Esophagus muscularis mucosa (tissue), 4 donors: ENCODE measurements at regions not wholly inside any gene's neighbourhood (a gene's known extent, or its start where the extent isn't known, plus 50 kb on each side); places are given as distances from the start of the nearest gene placed in this dataset.

Experiments used
- DNase-seq: peaks from one replicate; pipeline ENCODE4 v3.0.0-alpha.2; 2017; ENCODE audit errors: extremely low spot score
- H3K27ac ChIP-seq, 4 donors: fragments of 200-600 bp; sonication (generic); replicated peaks in 1 of 4; 1 replicate in 3 of 4; 2 replicates in 1 of 4; pipeline ENCODE4 v1.5.1; 2016 to 2019; ENCODE audit warnings: mild to moderate bottlenecking in 1 of 4
- H3K27me3 ChIP-seq, 4 donors: fragments of 200-600 bp; sonication (generic); one replicate each; pipeline versions ENCODE4 v1.5.1 to v1.6.0; 2016 to 2019
- H3K36me3 ChIP-seq, 4 donors: fragments of 200-600 bp; sonication (generic); one replicate each; pipeline ENCODE4 v1.5.1; 2016 to 2019
- H3K4me1 ChIP-seq, 4 donors: fragments of 200-600 bp; sonication (generic); one replicate each; pipeline ENCODE4 v1.5.1; 2016 to 2019
- H3K4me3 ChIP-seq, 4 donors: fragments of 200-600 bp; sonication (generic); 1 replicate in 2 of 4; 2 replicates in 2 of 4; pipeline ENCODE4 v1.5.1; 2016 to 2019; ENCODE audit warnings: mild to moderate bottlenecking in 4 of 4, moderate library complexity in 1 of 4
- H3K9me3 ChIP-seq, 4 donors: fragments of 200-600 bp; sonication (generic); 1 replicate in 3 of 4; 2 replicates in 1 of 4; pipeline ENCODE4 v1.5.1; 2016 to 2019
- EP300 ChIP-seq: sonication (generic); formaldehyde crosslinking; IDR thresholded peaks from one replicate; pipeline ENCODE4 v1.6.1; 2017; ENCODE audit warnings: antibody characterized with exemption
- POLR2A ChIP-seq: fragments of 450-650 bp; IDR thresholded peaks from one replicate; pipeline ENCODE4 v1.6.1; 2017; ENCODE audit warnings: antibody characterized with exemption, moderate library complexity, mild to moderate bottlenecking, low read depth
- POLR2AphosphoS5 ChIP-seq, 2 donors: sonication (generic); formaldehyde crosslinking; IDR thresholded peaks; one replicate each; pipeline ENCODE4 v1.6.1; 2017; ENCODE audit warnings: antibody characterized with exemption in 2 of 2
- WGBS: methylation state at CpG from one replicate; pipeline ENCODE4 v1.1.5; 2018; 5-methylcytosine and 5-hydroxymethylcytosine counted together
- intact Hi-C: fragments of 100-400 bp; cut with DNase I; formaldehyde crosslinking; loops from one replicate; pipeline ENCODE4 v1.15.1; 2023
- TF ChIP-seq, protein P1 (sequence below), 3 experiments: fragments of 200-600 bp in 2 of 3; fragments of 450-650 bp in 1 of 3; sonication (generic) in 2 of 3; IDR thresholded peaks; one replicate each; pipeline ENCODE4 v1.5.1; 2017 to 2019; ENCODE audit warnings: antibody characterized with exemption in 3 of 3, mild to moderate bottlenecking in 2 of 3, moderate library complexity in 1 of 3

DNA sequence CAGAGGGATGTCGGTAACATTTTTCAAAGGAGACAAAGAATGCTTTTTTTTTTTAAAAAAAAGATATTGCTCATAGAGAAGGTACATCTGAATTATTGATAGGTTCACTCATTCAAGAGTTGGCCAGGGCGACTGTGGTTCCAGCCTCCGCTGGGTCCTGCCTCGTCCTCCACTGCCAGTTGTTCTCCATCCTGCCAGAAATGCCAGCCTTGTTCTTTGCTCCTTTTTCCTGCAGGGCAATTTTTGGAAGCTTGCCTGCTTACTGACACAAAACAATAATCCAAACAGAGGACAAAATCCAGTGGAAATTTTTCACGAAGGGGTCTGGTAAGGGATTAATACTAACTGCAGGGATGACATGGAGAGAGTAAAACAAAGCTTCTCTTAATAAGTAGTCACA lies 1113.0 kb downstream of the CBLN2 start:
- Histone ChIP-seq H3K9me3 (no peaks in the 10 kb centered on the region), H3K27ac (no peak overlapping the region), H3K4me3 (no peak overlapping the region), H3K27me3 (no peaks in the 10 kb centered on the region), H3K36me3 (no peaks in the 10 kb centered on the region), H3K4me1 (no peaks in the 10 kb centered on the region)
- WGBS, result 65% methylated on average over 5 of the region's 5 CpGs
- no peak for TF ChIP-seq POLR2A
- no peak for TF ChIP-seq EP300
- TF ChIP-seq, protein P1, sequence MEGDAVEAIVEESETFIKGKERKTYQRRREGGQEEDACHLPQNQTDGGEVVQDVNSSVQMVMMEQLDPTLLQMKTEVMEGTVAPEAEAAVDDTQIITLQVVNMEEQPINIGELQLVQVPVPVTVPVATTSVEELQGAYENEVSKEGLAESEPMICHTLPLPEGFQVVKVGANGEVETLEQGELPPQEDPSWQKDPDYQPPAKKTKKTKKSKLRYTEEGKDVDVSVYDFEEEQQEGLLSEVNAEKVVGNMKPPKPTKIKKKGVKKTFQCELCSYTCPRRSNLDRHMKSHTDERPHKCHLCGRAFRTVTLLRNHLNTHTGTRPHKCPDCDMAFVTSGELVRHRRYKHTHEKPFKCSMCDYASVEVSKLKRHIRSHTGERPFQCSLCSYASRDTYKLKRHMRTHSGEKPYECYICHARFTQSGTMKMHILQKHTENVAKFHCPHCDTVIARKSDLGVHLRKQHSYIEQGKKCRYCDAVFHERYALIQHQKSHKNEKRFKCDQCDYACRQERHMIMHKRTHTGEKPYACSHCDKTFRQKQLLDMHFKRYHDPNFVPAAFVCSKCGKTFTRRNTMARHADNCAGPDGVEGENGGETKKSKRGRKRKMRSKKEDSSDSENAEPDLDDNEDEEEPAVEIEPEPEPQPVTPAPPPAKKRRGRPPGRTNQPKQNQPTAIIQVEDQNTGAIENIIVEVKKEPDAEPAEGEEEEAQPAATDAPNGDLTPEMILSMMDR (IDR thresholded peaks at IDR 0.05), result no peak
- TF ChIP-seq POLR2AphosphoS5 (IDR thresholded peaks at IDR 0.05), result no peak
- intact Hi-C loops, result no loop called here
- DNase-seq, result no peak

DNA sequence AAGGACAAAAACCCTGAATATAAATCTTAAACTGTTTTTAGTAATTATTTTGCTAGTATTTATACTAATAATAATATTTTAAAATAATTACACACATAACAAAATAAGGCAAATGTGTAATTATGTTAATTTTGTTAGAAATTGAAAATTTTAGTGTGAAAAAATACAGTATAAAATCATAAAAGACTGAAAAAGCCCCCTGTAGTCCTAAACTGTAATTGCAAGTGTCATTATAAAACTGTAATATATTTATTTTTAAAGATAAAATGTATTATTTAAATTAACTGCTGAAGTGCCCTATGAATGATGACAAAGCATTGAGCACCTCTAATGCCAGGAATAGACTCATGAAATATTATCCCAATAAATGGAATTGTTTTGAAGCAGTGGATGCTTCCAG lies 1117.7 kb downstream of the CBLN2 start:
- no peaks in the 10 kb centered on the region for H3K36me3 ChIP-seq
- intact Hi-C loops, result no loop called here
- H3K9me3 ChIP-seq, result no peaks in the 10 kb centered on the region
- H3K4me1 ChIP-seq, result no peaks in the 10 kb centered on the region
- H3K27me3 ChIP-seq, result no peaks in the 10 kb centered on the region
- no peak for TF ChIP-seq POLR2A
- TF ChIP-seq, protein P1 (IDR thresholded peaks at IDR 0.05), result peak in 1 of 3 experiments; percentile 3
- no peak overlapping the region for H3K4me3 ChIP-seq
- no peak for DNase-seq
- H3K27ac ChIP-seq, result no peak overlapping the region

DNA sequence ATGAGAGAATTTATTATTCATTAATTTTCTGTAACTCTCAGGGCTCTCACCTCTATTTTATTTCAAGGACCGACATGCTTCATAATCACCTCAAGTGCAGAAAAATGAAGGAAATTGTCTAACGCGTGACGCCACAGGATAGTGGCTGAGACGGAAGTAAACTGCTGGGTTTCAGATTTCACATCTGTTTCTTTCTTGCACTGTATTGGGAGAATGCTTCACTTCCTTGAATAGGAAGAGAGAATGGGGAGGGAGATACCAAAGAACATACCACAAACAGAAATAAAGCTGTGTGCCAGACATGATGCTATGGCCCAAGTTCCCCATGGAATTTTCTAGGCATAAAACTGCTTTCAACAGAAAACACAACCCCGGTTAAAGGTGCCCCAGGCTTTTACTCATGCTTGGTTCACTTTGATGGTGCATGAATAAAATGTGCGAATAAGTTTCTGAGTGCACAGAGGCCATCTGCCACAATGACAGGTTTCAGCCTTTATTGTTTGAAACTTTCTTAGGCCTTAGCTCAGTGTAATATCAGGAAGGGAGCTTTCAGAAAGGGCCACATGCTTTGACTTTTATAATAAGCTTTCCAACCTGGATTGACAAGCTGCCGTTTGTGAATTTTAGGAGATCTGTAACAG lies 1116.4 kb downstream of the SOCS6 start:
- Histone ChIP-seq H3K27me3 (no peaks in the 10 kb centered on the region), H3K9me3 (no peaks in the 10 kb centered on the region), H3K36me3 (no peaks in the 10 kb centered on the region), H3K27ac (no peak overlapping the region), H3K4me1 (no peaks in the 10 kb centered on the region), H3K4me3 (no peak overlapping the region)
- intact Hi-C loops, result no loop called here
- 72% methylated on average over 8 of the region's 8 CpGs for WGBS
- no peak for TF ChIP-seq EP300
- TF ChIP-seq POLR2A, result no peak
- TF ChIP-seq, protein P1 (IDR thresholded peaks at IDR 0.05), result no peak
- no peak for TF ChIP-seq POLR2AphosphoS5 (IDR thresholded peaks at IDR 0.05)
- DNase-seq, result no peak

DNA sequence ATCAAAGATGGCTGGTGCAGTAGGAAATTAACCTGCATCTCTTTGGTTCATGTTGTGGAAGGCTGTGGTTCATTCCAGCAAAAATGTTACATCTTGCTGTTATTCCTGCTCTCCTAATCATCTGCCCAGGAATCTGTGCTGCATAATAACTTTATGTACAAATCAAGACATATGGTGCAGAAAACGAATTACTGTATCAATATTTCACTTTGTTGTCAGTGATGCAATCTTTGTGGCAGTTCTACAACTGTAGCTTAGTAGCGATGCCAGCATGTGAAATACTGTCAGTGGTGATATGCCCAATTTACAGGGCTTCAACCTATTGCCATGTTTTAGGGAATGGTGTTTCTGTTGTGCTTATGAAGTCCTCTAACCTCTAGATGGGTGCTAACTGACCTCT lies 1114.7 kb downstream of the SOCS6 start:
- WGBS, result 87% methylated on average over 2 of the region's 2 CpGs
- intact Hi-C loops, result no loop called here
- no peaks in the 10 kb centered on the region for H3K4me1 ChIP-seq
- no peaks in the 10 kb centered on the region for H3K27me3 ChIP-seq
- TF ChIP-seq POLR2A (no peak), POLR2AphosphoS5 (IDR thresholded peaks at IDR 0.05) (no peak), EP300 (no peak)
- TF ChIP-seq, protein P1 (IDR thresholded peaks at IDR 0.05), result no peak
- no peaks in the 10 kb centered on the region for H3K36me3 ChIP-seq
- no peaks in the 10 kb centered on the region for H3K9me3 ChIP-seq
- no peak for DNase-seq
- no peak overlapping the region for H3K27ac ChIP-seq
- no peak overlapping the region for H3K4me3 ChIP-seq

DNA sequence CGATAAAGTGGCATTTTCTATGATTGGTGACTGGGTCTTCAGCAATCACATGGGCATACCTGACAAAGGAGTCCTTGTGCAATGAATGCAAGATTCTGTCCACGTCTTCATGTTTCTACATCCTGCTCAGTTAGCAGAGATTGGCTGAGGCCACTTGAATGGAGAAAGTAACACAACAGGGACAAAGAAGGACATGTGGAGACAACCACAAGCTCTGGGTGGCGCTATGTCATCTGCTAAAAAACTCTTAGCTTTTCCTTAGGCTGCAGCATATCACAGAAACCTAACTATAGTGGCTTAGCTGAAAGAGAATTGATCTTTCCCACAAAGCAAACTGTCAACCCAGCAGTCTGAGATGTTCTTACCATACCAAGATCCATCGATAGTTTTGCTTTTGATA lies 1109.7 kb downstream of the SOCS6 start:
- Histone ChIP-seq H3K4me3 (no peak overlapping the region), H3K36me3 (no peaks in the 10 kb centered on the region), H3K4me1 (no peaks in the 10 kb centered on the region), H3K9me3 (no peaks in the 10 kb centered on the region), H3K27me3 (no peaks in the 10 kb centered on the region), H3K27ac (no peak overlapping the region)
- no peak for TF ChIP-seq POLR2AphosphoS5 (IDR thresholded peaks at IDR 0.05)
- TF ChIP-seq POLR2A, result no peak
- TF ChIP-seq, protein P1 (IDR thresholded peaks at IDR 0.05), result no peak
- no peak for TF ChIP-seq EP300
- no peak for DNase-seq
- WGBS, result 47% methylated on average over 4 of the region's 4 CpGs
- intact Hi-C loops, result no loop called here
